Heart right ventricle (tissue), 16 donors: ENCODE measurements at regions not wholly inside any gene's neighbourhood (a gene's known extent, or its start where the extent isn't known, plus 50 kb on each side); places are given as distances from the start of the nearest gene placed in this dataset.

Experiments used
- ATAC-seq, 8 donors: fragments of 200-7000 bp; cut with Tn5 transposase; one replicate each; pipeline ENCODE4 v1.9.1; 2020; ENCODE audit warnings: mild to moderate bottlenecking in 8 of 8, moderate library complexity in 8 of 8, moderate number of reproducible peaks in 1 of 8
- DNase-seq, 2 donors: peaks; one replicate each; pipeline ENCODE4 v3.0.0-alpha.2; 2020
- H3K27ac ChIP-seq, 10 donors: fragments of 200-600 bp; sonication (generic) in 2 of 10; one replicate each; pipeline versions ENCODE4 v1.5.0 to v1.8.0; 2020 to 2022; ENCODE audit warnings: mild to moderate bottlenecking in 3 of 10
- H3K27me3 ChIP-seq, 7 donors: fragments of 200-600 bp; one replicate each; pipeline ENCODE4 v1.8.0; 2021 to 2022; ENCODE audit warnings: mild to moderate bottlenecking in 2 of 7
- H3K36me3 ChIP-seq, 9 donors: fragments of 200-600 bp; sonication (generic) in 1 of 9; one replicate each; pipeline versions ENCODE4 v1.5.0 to v1.8.0; 2020 to 2022; ENCODE audit warnings: mild to moderate bottlenecking in 2 of 9
- H3K4me1 ChIP-seq, 9 donors: fragments of 200-600 bp; sonication (generic) in 1 of 9; one replicate each; pipeline versions ENCODE4 v1.5.0 to v1.8.0; 2020 to 2022; ENCODE audit warnings: mild to moderate bottlenecking in 4 of 9
- H3K4me3 ChIP-seq, 10 donors: fragments of 200-600 bp; sonication (generic) in 2 of 10; one replicate each; pipeline versions ENCODE4 v1.5.0 to v1.8.0; 2020 to 2022; ENCODE audit warnings: mild to moderate bottlenecking in 7 of 10, moderate library complexity in 2 of 10
- H3K9me3 ChIP-seq, 11 donors: fragments of 200-600 bp in 10 of 11; sonication (generic) in 2 of 11; one replicate each; pipeline versions ENCODE4 v1.5.0 to v1.8.0; 2013 to 2022; ENCODE audit warnings: mild to moderate bottlenecking in 2 of 11, control low read depth in 1 of 11, moderate library complexity in 1 of 11
- CTCF ChIP-seq, 9 donors: fragments of 200-600 bp; sonication (generic) in 2 of 9; IDR thresholded peaks; one replicate each; pipeline versions ENCODE4 v1.5.0 to v1.8.0; 2021 to 2022; ENCODE audit warnings: antibody characterized with exemption in 9 of 9, mild to moderate bottlenecking in 5 of 9, moderate library complexity in 1 of 9
- WGBS, 2 donors: extraction: QIAGEN DNeasy Blood & Tissue Kit; methylation state at CpG; one replicate each; pipeline ENCODE4 v1.1.7; 2013; ENCODE audit warnings: inconsistent platforms in 1 of 2; 5-methylcytosine and 5-hydroxymethylcytosine counted together
- intact Hi-C, 10 donors: fragments of 100-400 bp; cut with DNase I; formaldehyde crosslinking; loops; one replicate each; pipeline versions ENCODE4 v1.11.1 to v1.14.2; 2022
- donor health status: Arrhythmogenic right ventricular cardiomyopathy.
- donor health status: ischemic (EF 13 %, LVEDD 7.1; RV severe dilation, severe dysfunction).
- donor health status: healthy with polysubstance abuse.
- donor health status: DM: no; HTN: yes; CAD: no.
- donor health status: DM: no; HTN: no; CAD: no.
- donor health status: ischemic (EF 25% LVEDD 6.9; RV normal size, moderate dysfunction).
- donor health status: ischemic (EF 25% LVEDD 5.7; RV mildly dilated, moderate dysfunction).
- donor health status: healthy.
- donor health status: DM: yes; HTN: yes; CAD: no.
- donor health status: Ischemic cardiomyopathy.
- donor health status: ischemic (EF 35%, LVEDD 5.7; RV mildly dilated, moderate dysfunction).
- donor health status: nonischemic (EF 11% LVEDD 7.7; RV severe dilation, severe dysfunction).
- donor health status: DM: yes; HTN: yes; CAD: no.
- donor health status: PGD.
- donor health status: ischemic (EF 29% LVEDD 5.4; RV normal size, mild dysfunction).
- donor health status: nonischemic (EF 23%, LVEDD 6.1; RV moderate dilation, normal function).

GRCh38 chr2:2877427-2877826 is 500.2 kb downstream of the EIPR1 start:
- Histone ChIP-seq H3K4me1 (no peaks in the 10 kb centered on the region), H3K27ac (no peak overlapping the region), H3K9me3 (peaks cover 0 to 13% (median 0%) of the 10 kb centered on the region in 11 donors), H3K4me3 (no peak overlapping the region), H3K27me3 (peaks cover 0 to 3% (median 0%) of the 10 kb centered on the region in 7 donors), H3K36me3 (no peaks in the 10 kb centered on the region)
- no peak for TF ChIP-seq CTCF (IDR thresholded peaks at IDR 0.05)
- WGBS, 2 donors, result 90 to 94% methylated on average over 13 of the region's 13 CpGs
- no peak for DNase-seq
- no peak for ATAC-seq
- intact Hi-C loops, result no loop called here

GRCh38 chr2:2876331-2877221 is 501.0 kb downstream of the EIPR1 start:
- Histone ChIP-seq H3K4me1 (no peaks in the 10 kb centered on the region), H3K4me3 (no peak overlapping the region), H3K9me3 (peaks cover 0 to 10% (median 0%) of the 10 kb centered on the region in 11 donors), H3K36me3 (no peaks in the 10 kb centered on the region), H3K27ac (no peak overlapping the region), H3K27me3 (no peaks in the 10 kb centered on the region)
- ATAC-seq (no peak), DNase-seq (no peak)
- 65 to 74% methylated on average over 18 of the region's 18 CpGs for WGBS, 2 donors
- intact Hi-C loops, result no loop called here
- TF ChIP-seq CTCF (IDR thresholded peaks at IDR 0.05), result no peak

- DNase-seq (no peak), ATAC-seq (no peak)
- H3K27me3 ChIP-seq, result no peaks in the 10 kb centered on the region
- no peaks in the 10 kb centered on the region for H3K4me1 ChIP-seq
- 83 to 89% methylated on average over 6 of the region's 6 CpGs for WGBS, 2 donors
- peaks cover 0 to 10% (median 0%) of the 10 kb centered on the region in 11 donors for H3K9me3 ChIP-seq
- no peak overlapping the region for H3K27ac ChIP-seq
- H3K4me3 ChIP-seq, result no peak overlapping the region
- no peaks in the 10 kb centered on the region for H3K36me3 ChIP-seq
- intact Hi-C loops, result no loop called here
- no peak for TF ChIP-seq CTCF (IDR thresholded peaks at IDR 0.05)
Observed at GRCh38 chr2:2875831-2876230, 501.8 kb downstream of the EIPR1 start.

- ATAC-seq (no peak), DNase-seq (no peak)
- TF ChIP-seq CTCF (IDR thresholded peaks at IDR 0.05), result no peak
- H3K27ac ChIP-seq, result no peak overlapping the region
- WGBS, 2 donors, result 92 to 93% methylated on average over 11 of the region's 11 CpGs
- intact Hi-C loops, result no loop called here
- no peaks in the 10 kb centered on the region for H3K36me3 ChIP-seq
- no peaks in the 10 kb centered on the region for H3K4me1 ChIP-seq
- H3K27me3 ChIP-seq, result no peaks in the 10 kb centered on the region
- no peak overlapping the region for H3K4me3 ChIP-seq
- peaks cover 0 to 10% (median 0%) of the 10 kb centered on the region in 11 donors for H3K9me3 ChIP-seq
Observed at GRCh38 chr2:2875296-2875695, 502.3 kb downstream of the EIPR1 start.
